BLaER1 treated with 17β-estradiol and CSF1 and Interleukin-3, amounts not matched to agents 10 nM and 100 nM (cell line): ENCODE measurements at regions not wholly inside any gene's neighbourhood (a gene's known extent, or its start where the extent isn't known, plus 50 kb on each side); places are given as distances from the start of the nearest gene placed in this dataset.
A peak's percentile ranks its signal among the peaks of the same experiment; 100 is the strongest.

ENCODE experiments used
- H3K27ac ChIP-seq, 11 experiments: shearing (Covaris generic); formaldehyde crosslinking; 2 replicates each; pipeline ENCODE4 v1.8.1; 2022
- H3K27me3 ChIP-seq, 11 experiments: shearing (Covaris generic); formaldehyde crosslinking; 2 replicates each; pipeline ENCODE4 v1.8.1; 2022
- H3K36me3 ChIP-seq, 11 experiments: shearing (Covaris generic); formaldehyde crosslinking; 2 replicates each; pipeline ENCODE4 v1.8.1; 2022
- H3K4me1 ChIP-seq, 10 experiments: shearing (Covaris generic); formaldehyde crosslinking; 2 replicates each; pipeline ENCODE4 v1.8.1; 2022
- H3K4me2 ChIP-seq, 11 experiments: shearing (Covaris generic); formaldehyde crosslinking; 2 replicates each; pipeline ENCODE4 v1.8.1; 2022
- H3K4me3 ChIP-seq, 10 experiments: shearing (Covaris generic); formaldehyde crosslinking; 2 replicates each; pipeline ENCODE4 v1.8.1; 2022
- H3K9ac ChIP-seq, 11 experiments: shearing (Covaris generic); formaldehyde crosslinking; 2 replicates each; pipeline ENCODE4 v1.8.1; 2022
- H3K9me3 ChIP-seq, 11 experiments: shearing (Covaris generic); formaldehyde crosslinking; replicated peaks in 1 of 11; 2 replicates each; pipeline ENCODE4 v1.8.1; 2022
- H4K20me1 ChIP-seq, 11 experiments: shearing (Covaris generic); formaldehyde crosslinking; 2 replicates each; pipeline ENCODE4 v1.8.1; 2022
- Cebpa-rat ChIP-seq, 11 experiments: shearing (Covaris generic); IDR thresholded peaks; 2 replicates each; pipeline ENCODE4 v1.8.1; 2022

- Histone ChIP-seq H3K4me3 (no peak overlapping the region), H3K9me3 (no peaks in the 10 kb centered on the region), H3K9ac (no peak overlapping the region), H3K4me2 (no peak overlapping the region), H3K4me1 (no peaks in the 10 kb centered on the region), H3K27ac (no peak overlapping the region), H3K27me3 (no peaks in the 10 kb centered on the region), H4K20me1 (no peaks in the 10 kb centered on the region), H3K36me3 (no peaks in the 10 kb centered on the region)
- TF ChIP-seq Cebpa-rat (IDR thresholded peaks at IDR 0.05), result no peak
These were observed 87.2 kb upstream of the VRK2 start for GRCh38 chr2:57959390-57959789.

GRCh38 chr2:57962861-57963260 lies 83.7 kb upstream of the VRK2 start:
- Histone ChIP-seq H3K4me1 (no peaks in the 10 kb centered on the region), H3K9ac (no peak overlapping the region), H3K27ac (no peak overlapping the region), H3K27me3 (no peaks in the 10 kb centered on the region), H3K4me2 (no peak overlapping the region), H3K9me3 (no peaks in the 10 kb centered on the region), H4K20me1 (no peaks in the 10 kb centered on the region), H3K36me3 (no peaks in the 10 kb centered on the region), H3K4me3 (no peak overlapping the region)
- no peak for TF ChIP-seq Cebpa-rat (IDR thresholded peaks at IDR 0.05)

GRCh38 chr2:57965219-57965618 lies 81.4 kb upstream of the VRK2 start:
- no peak for TF ChIP-seq Cebpa-rat (IDR thresholded peaks at IDR 0.05)
- no peak overlapping the region for H3K9ac ChIP-seq

GRCh38 chr2:57965961-57966360 lies 80.6 kb upstream of the VRK2 start:
- no peak overlapping the region for H3K4me2 ChIP-seq
- no peaks in the 10 kb centered on the region for H3K27me3 ChIP-seq
- no peaks in the 10 kb centered on the region for H3K4me1 ChIP-seq
- no peaks in the 10 kb centered on the region for H3K9me3 ChIP-seq
- no peaks in the 10 kb centered on the region for H3K36me3 ChIP-seq
- no peak overlapping the region for H3K27ac ChIP-seq
- no peak for TF ChIP-seq Cebpa-rat (IDR thresholded peaks at IDR 0.05)
- H3K4me3 ChIP-seq, result no peak overlapping the region
- H3K9ac ChIP-seq, result no peak overlapping the region
- H4K20me1 ChIP-seq, result no peaks in the 10 kb centered on the region

More at GRCh38 chr2:57965219-57965618, 81.4 kb upstream of the VRK2 start:
- Histone ChIP-seq H3K27ac (no peak overlapping the region), H3K36me3 (no peaks in the 10 kb centered on the region), H3K9me3 (no peaks in the 10 kb centered on the region), H3K4me3 (no peak overlapping the region), H3K4me2 (no peak overlapping the region), H3K4me1 (no peaks in the 10 kb centered on the region), H4K20me1 (no peaks in the 10 kb centered on the region), H3K27me3 (no peaks in the 10 kb centered on the region)

GRCh38 chr2:57973621-57974186 lies 72.9 kb upstream of the VRK2 start:
- Histone ChIP-seq H3K27me3 (no peaks in the 10 kb centered on the region), H3K9ac (no peak overlapping the region; a peak in 1 of 22 replicates), H3K4me3 (no peak overlapping the region), H3K4me1 (peaks cover 5 to 17% (median 10%) of the 10 kb centered on the region in 10 experiments; a peak in 16 of 20 replicates), H3K9me3 (no peaks in the 10 kb centered on the region), H3K27ac (no peak overlapping the region; a peak in 2 of 22 replicates), H4K20me1 (no peaks in the 10 kb centered on the region), H3K4me2 (peak overlapping the region in 10 of 11 experiments; percentile 17 to 63 (median 46); a peak in 18 of 22 replicates), H3K36me3 (no peaks in the 10 kb centered on the region)
- TF ChIP-seq Cebpa-rat (IDR thresholded peaks at IDR 0.05), result no peak

GRCh38 chr2:57979158-57979557 lies 67.4 kb upstream of the VRK2 start:
- no peak overlapping the region for H3K27ac ChIP-seq
- no peak for TF ChIP-seq Cebpa-rat (IDR thresholded peaks at IDR 0.05)
- H3K9me3 ChIP-seq, result no peaks in the 10 kb centered on the region; a peak in 1 of 22 replicates

GRCh38 chr2:57981083-57981768 lies 65.4 kb upstream of the VRK2 start:
- Histone ChIP-seq H3K9me3 (no peaks in the 10 kb centered on the region; a peak in 1 of 22 replicates), H3K27ac (no peak overlapping the region)

More at GRCh38 chr2:57979158-57979557, 67.4 kb upstream of the VRK2 start:
- Histone ChIP-seq H3K4me2 (no peak overlapping the region), H3K27me3 (no peaks in the 10 kb centered on the region), H3K4me1 (peaks cover 0 to 11% (median under 1%) of the 10 kb centered on the region in 10 experiments; a peak in 5 of 20 replicates), H3K36me3 (no peaks in the 10 kb centered on the region), H4K20me1 (no peaks in the 10 kb centered on the region), H3K4me3 (no peak overlapping the region), H3K9ac (no peak overlapping the region)

GRCh38 chr2:57987835-57988573 lies 58.6 kb upstream of the VRK2 start:
- H4K20me1 ChIP-seq, result no peaks in the 10 kb centered on the region
- no peaks in the 10 kb centered on the region for H3K36me3 ChIP-seq
- no peak overlapping the region for H3K4me2 ChIP-seq
- no peak overlapping the region for H3K9ac ChIP-seq
- H3K4me3 ChIP-seq, result no peak overlapping the region
- no peaks in the 10 kb centered on the region for H3K27me3 ChIP-seq
- H3K4me1 ChIP-seq, result no peaks in the 10 kb centered on the region
- H3K9me3 ChIP-seq, result no peaks in the 10 kb centered on the region
- no peak overlapping the region for H3K27ac ChIP-seq
- no peak for TF ChIP-seq Cebpa-rat (IDR thresholded peaks at IDR 0.05)

More at GRCh38 chr2:57981083-57981768, 65.4 kb upstream of the VRK2 start:
- H3K9ac ChIP-seq, result no peak overlapping the region
- H3K36me3 ChIP-seq, result no peaks in the 10 kb centered on the region
- no peak for TF ChIP-seq Cebpa-rat (IDR thresholded peaks at IDR 0.05)
- H3K27me3 ChIP-seq, result no peaks in the 10 kb centered on the region
- H3K4me2 ChIP-seq, result peak overlapping the region in 2 of 11 experiments; percentile 7 to 21; a peak in 1 of 22 replicates
- H3K4me1 ChIP-seq, result peaks cover 0 to 11% (median 0%) of the 10 kb centered on the region in 10 experiments; a peak in 2 of 20 replicates
- H3K4me3 ChIP-seq, result no peak overlapping the region
- H4K20me1 ChIP-seq, result no peaks in the 10 kb centered on the region

GRCh38 chr2:57990118-57990725 lies 56.4 kb upstream of the VRK2 start:
- no peak overlapping the region for H3K4me2 ChIP-seq
- no peak overlapping the region for H3K9ac ChIP-seq
- no peaks in the 10 kb centered on the region for H3K27me3 ChIP-seq
- H3K9me3 ChIP-seq, result no peaks in the 10 kb centered on the region
- H3K4me3 ChIP-seq, result no peak overlapping the region
- H3K27ac ChIP-seq, result no peak overlapping the region
- no peaks in the 10 kb centered on the region for H3K36me3 ChIP-seq
- H3K4me1 ChIP-seq, result no peaks in the 10 kb centered on the region
- no peak for TF ChIP-seq Cebpa-rat (IDR thresholded peaks at IDR 0.05)
- H4K20me1 ChIP-seq, result no peaks in the 10 kb centered on the region
